GM12873 (cell line): ENCODE measurements at regions not wholly inside any gene's neighbourhood (a gene's known extent, or its start where the extent isn't known, plus 50 kb on each side); places are given as distances from the start of the nearest gene placed in this dataset.

Experiments used
- TF ChIP-seq, protein P1 (sequence below): IDR thresholded peaks from 2 replicates; pipeline ENCODE4 v1.5.1; 2012; ENCODE audit warnings: low read depth, mild to moderate bottlenecking, moderate library complexity, low read length, control low read depth; ENCODE audit not compliant: insufficient read depth; ENCODE audit errors: missing control alignments

DNA sequence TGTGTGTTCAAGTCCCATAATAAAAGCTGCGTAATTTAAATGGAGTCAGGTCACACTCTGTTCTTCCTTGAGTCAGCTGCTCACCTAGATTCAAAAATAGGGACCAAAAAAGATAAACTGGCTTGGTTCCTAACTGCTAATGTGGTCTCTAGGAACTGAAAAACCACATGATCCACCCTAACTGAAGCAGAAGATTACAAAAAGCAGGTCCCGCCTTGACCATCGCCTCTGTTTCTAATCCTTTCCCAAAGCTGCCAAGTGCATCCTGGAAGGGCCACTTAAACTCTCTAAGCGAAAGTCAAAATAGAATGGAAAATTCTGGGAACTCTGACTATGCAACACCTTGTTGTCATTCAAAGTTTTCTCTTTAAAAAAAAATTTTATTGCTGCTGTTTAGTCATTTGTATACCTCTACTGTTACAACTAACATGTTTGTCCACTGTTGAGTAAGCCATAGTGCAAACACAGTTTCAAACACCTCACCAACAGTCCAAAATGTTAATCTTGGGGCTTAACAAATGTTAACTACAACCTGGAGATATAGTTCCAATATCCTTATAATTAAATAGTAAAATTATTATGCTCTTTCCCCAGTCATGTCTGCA lies 88.9 kb upstream of the THBS1 start:
- TF ChIP-seq, protein P1, sequence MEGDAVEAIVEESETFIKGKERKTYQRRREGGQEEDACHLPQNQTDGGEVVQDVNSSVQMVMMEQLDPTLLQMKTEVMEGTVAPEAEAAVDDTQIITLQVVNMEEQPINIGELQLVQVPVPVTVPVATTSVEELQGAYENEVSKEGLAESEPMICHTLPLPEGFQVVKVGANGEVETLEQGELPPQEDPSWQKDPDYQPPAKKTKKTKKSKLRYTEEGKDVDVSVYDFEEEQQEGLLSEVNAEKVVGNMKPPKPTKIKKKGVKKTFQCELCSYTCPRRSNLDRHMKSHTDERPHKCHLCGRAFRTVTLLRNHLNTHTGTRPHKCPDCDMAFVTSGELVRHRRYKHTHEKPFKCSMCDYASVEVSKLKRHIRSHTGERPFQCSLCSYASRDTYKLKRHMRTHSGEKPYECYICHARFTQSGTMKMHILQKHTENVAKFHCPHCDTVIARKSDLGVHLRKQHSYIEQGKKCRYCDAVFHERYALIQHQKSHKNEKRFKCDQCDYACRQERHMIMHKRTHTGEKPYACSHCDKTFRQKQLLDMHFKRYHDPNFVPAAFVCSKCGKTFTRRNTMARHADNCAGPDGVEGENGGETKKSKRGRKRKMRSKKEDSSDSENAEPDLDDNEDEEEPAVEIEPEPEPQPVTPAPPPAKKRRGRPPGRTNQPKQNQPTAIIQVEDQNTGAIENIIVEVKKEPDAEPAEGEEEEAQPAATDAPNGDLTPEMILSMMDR: no peak

DNA sequence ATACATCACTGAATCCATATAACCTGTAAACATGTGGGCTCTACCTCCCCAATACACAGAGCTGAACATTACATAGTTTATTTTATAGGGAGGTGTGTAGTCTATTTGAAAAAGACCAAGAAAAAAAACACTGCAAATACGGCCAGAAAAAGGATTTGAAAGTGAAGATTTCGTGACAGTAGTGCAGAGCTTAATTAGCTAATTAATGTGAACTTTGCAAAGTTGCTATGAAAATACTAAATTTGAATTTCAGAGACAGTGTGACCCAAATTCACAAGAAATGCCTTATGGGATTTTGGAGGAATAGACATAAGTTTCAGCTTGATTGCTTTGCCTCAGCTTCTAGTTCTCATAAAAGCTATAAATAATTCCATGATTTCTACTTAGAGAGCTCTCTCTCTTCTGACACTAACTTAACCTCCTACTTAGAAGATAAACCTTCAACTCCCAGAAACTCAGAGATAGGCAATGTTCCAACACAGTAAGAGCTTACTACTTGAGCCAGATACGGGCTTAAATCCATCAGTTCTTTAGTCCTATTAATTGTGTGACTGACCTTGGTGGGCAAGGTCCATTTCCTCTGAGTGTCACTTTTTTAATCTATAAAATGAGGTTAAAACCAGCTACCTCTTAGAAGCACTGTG lies 87.3 kb upstream of the THBS1 start:
- TF ChIP-seq, protein P1: no peak

GRCh38 chr15:39494462-39494861 lies 86.4 kb upstream of the THBS1 start:
- TF ChIP-seq, protein P1: no peak

GRCh38 chr15:39495871-39496840 lies 84.7 kb upstream of the THBS1 start:
- TF ChIP-seq, protein P1: no peak

- TF ChIP-seq, protein P1: no peak
These were observed 83.7 kb upstream of the THBS1 start for GRCh38 chr15:39497016-39497758.

GRCh38 chr15:39497759-39498565 lies 82.9 kb upstream of the THBS1 start:
- TF ChIP-seq, protein P1: no peak
